GM19467 (cell line): ENCODE measurements at regions not wholly inside any gene's neighbourhood (a gene's known extent, or its start where the extent isn't known, plus 50 kb on each side); places are given as distances from the start of the nearest gene placed in this dataset.

Experiments used
- ATAC-seq: cut with Tn5 transposase; IDR thresholded peaks from one replicate; pipeline ENCODE4 v1.9.1; 2021; ENCODE audit warnings: mild to moderate bottlenecking, moderate library complexity; ENCODE audit not compliant: unreplicated experiment

DNA sequence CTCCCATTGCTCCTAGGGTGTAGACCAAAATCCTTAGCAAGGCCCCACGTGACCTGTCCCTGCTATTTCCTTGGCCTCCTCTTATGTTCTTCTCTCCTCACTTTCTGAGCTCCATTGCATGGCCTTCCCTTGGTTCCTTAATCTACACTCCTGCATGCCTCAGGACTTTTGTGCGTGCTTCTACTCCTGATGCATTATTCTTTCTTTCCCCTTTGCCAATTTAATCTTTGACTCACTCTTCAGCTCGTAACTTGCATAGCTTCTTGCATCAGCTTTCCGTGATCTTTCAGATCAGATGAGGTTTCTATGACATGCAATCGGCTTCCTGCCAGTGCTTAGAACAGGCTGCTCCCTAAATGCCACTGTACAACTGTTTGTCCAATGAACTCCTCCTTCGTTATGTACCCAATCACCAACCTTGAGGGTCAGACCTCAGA is 261.6 kb upstream of the CADM1 start:
- no peak for ATAC-seq

DNA sequence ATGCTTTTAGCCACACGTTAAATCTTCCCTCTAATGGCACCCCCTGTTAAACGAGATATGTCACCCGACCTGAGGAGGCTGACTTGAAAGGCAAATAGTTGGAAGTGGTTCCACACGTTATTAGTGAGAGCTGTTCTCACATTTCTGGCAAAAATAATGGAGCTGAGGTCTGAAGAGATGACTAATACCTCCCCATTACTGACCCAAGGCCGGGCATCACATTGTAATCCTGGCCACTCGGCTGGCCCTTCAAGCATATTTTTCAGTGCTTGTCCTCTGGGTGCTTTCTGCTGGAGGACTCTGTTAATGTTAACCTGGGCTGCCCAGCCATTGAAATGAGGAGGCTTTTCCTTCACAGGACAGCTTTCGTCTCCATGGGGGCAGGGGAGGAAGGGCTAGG is 260.0 kb upstream of the CADM1 start:
- ATAC-seq: no peak

DNA sequence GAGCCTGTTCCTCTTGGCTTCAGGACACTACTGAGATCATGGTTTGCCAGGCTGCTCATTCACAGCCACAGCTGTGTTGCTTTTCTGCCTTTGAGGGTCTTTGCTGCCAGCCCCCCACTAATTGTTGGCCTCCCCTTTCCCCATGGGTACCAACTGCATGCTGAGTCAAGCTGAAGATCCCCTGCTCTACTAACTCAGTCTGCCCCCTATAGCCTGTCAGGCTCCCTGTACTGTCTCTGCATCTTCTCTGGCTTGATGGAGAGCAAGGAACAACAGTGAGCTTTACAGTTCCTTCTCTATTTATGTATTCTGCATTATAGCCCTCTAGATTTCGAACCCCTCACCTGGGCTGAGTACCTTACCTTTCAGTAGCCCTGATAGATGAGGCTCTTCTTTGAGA is 257.6 kb upstream of the CADM1 start:
- no peak for ATAC-seq

DNA sequence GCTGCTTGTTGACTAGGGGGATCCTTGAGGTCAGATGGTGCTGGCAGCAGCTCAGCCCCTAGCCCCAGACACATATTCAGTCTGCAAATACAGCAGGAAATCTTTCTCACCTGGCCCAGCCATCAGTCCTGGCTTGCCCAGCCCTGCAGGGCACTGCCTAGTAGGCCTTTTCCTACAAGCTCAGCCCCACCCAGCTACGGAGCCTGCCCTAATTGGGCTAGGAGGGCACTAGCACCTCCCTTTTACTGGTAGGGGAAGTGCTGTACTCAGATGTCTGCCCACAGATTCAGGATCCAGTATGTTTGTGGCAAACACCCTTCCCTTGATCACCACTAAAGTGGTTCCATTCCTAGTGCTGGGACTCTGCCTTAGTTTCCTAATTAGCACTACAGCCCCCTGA is 257.1 kb upstream of the CADM1 start:
- no peak for ATAC-seq

DNA sequence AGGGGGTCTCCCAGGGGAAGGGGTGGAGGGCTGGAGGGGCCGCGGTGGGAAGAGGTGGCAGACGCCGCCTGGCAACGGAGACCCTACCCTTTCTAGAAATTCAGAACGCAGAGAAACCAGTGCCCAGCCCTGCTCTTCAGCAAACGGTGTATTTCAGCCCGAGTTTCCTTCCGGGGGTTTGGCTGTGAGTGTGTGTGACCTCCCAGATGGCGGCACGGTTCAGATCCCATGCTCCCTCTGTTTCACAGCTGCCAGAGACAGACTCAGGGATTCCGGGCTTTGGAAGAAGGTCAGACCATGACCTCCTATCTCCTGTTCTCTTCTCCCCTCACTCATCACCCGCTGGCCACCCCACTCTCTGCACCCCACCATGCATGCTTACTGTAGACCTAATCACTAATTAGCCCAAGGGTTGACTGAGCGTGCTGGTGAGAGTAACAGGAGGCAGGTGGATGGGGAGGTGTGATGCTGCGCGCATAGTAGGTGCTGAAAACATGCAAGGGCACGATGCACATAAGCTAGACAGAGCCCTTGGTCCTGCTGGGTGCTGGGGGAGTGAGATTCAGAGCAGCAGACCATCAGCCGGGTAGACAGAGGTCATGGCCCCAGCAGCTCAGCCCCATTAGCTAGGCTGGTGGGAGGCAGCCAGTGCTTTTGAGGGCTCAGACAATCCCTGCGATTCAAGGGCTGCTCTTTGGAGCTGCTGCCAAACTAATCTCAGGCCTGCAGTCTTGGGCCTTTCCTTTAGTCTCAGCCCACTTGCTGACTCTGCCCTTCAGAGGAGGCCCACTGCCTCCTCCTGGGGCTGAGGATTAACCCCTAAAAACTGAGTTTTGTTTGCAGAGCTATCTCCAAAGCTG is 256.5 kb upstream of the CADM1 start:
- no peak for ATAC-seq

DNA sequence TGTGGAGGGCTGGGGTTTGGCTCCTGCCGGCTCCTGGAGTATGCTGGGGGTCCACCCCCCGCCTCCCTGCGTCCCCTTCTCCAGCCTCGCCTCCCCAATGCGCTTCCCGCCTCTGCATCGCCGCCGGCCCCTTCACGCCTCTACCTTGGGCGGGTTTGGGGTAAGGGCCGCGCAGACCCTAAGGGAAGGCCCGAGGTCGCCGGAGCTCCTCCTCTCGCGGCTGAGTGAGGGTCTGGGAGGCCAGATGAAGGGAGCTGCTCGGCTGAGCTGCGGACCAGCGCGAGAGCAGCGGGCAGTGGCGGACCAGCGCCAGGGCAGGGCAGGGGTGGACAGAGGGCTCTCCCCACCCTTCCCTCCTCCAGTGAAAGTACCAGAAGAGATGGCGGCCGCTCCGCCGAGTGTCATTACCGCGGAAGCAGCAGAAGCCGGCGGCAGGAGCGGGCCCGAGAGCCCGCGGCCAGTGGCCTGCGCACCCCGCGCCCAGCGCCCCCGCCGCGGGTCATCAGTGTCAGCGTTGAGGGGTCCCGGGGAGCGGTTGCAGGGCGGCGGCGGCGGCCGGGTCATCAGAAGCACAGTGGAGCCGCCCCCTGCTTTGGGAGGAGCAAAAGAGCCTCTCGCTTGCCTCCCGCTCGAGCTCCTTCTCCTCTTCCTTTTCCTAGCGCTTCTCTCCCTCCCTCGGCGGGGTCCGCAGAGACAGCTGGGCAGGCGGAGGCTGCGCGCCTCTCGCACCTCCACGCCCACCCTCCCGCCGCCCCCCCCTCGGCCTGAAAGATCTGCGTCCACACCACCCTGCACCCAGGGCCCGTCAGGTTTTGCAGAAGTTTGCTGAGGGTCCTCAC is 255.6 kb upstream of the CADM1 start:
- no peak for ATAC-seq

DNA sequence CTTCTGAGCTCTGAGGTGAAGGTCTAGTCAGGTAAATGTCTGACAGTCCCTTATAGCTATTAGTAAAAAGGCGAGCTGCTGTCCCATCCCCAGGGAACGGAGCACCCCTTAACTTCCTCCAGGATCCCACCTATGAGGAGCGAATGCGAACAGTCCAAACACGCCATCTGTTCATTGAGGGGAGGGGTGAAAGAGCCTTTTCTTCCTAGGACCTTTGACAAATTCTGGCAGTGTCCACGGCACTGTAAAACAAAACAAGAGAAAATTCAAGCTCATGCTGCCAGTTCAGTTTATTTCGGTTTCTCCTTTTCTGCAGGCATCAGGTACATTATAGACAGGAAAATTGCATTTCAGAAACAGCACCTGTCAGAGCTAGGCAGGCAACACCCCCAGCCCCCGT is 253.8 kb upstream of the CADM1 start:
- no peak for ATAC-seq

DNA sequence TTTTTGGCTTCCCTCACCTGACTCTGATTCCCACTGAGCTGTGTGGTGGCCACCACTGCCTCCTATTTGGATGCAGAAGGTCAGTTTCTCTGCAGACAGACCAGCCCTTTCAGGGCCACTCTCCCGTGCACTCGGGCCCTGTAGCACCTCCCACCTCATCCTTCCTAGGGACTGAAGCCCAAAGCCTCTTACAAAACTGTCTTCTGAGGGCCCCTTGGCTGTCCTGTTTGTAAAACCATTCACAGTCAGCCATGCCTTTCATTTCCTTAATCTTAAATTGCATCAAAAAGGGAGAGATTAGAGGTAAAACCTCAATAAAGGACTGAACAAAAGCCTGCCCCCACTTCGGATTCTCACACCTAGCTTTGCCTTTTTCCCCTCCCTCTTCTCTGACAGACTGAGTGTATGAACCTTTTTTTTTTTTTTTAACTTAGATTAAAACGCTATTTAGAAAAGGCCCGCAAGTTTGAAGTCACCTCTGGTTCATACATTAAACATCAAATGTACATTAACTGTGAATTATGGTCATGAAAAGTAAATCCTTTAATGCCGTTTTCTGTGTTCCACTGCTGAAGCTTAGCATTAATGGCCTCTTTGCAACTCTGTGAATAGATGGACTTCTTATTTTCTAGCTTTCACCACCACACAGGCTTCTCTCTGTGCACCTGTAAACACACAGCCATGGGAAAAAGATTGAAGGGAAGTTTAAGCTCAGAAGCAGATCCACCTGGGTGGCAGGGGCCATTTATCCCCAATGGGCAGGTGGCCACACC is 247.2 kb upstream of the CADM1 start:
- ATAC-seq: no peak

DNA sequence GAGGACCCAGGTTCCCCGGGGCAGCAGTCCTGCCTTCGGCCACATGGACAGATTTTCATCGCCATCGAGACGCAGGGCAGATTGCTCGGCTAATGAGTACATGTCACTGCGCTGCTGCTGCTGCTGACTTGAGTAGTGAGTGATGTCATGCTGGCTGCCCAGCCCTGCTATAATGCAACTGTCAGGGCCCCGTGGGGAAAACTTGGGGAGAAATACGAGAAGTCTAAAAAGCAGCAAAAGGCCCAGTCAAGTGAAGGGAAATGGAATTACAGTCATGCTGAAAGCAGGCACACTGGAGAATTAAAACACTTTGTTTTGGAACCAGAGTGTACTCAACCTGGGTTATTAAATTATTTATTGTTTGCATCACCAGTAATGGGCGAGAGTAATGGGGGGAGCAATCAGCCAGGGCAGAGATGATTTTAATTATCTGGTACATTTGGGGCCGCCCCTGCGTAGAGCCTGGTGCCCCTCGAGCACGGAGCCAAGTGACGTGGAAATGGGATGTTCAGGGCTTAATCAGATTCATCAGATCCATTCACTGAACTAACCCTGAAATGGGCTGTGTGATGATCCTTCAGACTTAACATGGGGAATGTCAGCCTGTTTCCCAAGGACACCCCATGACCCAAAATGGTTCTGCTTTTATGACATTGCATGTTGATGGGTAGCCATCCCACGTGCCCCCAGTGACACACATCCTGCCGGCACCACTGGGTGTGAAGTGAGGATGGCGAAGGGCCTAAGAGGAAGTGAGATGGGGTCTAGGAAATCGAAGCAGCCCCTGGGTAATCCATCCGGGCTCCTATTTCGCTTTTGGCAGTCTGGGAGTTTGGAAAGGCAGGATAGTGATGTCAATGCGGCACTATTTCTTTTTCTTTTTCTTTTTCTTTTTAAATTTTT is 241.6 kb upstream of the CADM1 start:
- ATAC-seq: no peak

DNA sequence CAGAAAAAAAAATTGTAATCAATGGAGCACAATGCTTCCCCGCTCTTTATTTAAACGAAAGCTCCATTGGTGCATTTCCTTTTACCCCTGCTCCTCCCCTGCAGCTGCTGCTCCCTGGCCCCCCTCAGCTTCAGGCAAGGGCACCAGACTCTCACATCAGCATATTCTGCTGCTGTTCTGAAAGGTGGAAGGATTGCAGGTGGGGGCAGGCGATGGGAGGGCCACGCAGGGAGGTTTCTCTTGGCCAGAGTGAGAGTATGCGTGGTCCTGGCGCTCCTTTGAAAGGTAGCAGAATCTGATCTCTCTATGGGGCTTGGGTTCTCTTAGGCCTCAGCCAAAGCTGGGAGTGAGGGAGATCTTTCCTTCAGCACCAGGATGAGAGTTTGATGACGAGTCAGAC is 240.9 kb upstream of the CADM1 start:
- no peak for ATAC-seq

DNA sequence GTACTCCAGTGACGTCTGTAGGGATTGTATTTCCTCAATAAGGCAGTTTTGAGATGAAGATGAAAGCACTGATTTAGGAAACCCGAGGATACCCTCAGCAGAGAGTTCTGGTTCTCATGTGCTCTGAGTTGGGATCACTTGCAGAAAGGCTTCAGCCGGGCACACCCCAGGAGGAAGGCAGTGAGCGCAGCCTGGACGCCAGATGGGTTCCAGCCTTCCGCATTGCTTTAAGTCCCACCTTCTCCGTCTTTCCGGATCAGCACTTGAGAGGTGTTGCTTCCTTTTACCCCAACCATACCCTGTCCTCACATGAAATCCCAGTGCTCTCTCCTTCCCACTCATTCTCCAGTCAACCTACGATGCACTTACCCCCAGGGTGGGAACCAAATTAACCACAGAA is 239.5 kb upstream of the CADM1 start:
- no peak for ATAC-seq

DNA sequence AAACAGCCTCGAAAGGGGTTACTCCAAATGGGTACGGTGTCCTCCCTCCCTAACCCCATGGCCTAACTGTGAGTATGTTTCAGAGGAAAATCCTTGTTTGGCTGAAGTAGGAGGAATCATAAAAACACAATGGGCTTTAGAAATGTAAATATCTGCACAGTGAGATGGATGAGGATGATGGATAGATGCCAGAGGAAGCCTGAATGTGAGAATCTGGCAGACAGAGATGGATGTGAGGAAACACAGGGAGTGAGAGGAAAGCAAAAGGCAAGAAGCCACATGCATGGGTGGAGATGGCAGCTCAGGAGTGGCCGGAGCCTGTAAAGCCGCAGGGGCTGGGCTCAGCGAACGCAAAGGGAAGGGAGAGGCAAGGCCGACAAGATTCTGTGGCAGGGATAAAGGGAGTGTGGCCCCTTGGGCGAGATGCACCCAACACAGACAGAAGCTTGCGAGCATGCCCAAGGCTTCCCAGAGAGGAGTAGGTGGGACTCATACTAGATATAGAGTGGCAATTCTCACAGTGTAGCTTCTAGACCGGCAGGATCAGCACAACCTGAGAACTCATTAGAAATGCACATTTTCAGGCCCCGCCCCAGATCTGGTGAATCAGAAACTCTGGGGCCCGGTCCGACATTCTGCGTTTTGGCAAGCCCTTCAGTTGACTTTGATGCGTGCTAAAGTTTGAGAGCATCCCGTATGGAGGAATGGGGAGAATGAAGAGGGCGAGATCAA is 237.3 kb upstream of the CADM1 start:
- no peak for ATAC-seq

DNA sequence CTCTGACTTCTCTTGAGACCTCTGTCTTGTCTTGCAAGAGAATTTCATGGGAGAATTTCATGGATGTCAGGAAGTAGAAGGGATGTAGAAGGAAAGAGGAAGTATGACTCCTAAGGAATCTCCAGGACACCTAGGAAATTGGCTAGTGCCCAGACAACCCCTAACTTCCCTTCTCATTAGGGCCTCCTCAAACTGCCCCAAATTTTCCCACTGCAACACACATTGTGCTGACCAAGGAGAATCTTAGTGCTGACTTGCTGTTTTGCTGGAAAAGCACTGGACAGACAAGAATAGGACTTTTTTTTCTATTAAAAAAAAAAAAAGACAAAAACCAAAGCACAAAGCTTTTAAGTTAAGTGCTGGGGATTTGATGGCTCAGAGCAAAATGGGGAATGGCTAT is 236.1 kb upstream of the CADM1 start:
- ATAC-seq: no peak

DNA sequence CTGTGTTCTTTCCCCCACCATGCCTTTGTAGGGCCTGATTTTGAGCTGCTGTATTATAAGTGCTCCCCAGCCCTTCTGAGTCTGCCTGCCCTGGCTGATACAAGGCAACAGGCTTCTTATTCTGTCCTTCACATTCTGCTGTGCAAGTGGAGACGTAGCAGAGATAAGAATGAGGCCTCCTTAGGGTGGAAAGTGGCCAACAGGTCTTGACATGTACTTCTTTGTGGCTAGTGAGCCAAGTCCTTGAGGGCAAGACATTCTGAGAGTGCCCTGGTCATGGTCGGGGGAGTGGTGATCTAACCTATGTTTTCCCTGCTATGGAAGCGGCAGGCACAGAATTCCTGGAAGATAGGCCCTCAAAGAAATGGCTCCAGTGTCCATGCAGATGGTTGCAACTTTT is 235.7 kb upstream of the CADM1 start:
- no peak for ATAC-seq

DNA sequence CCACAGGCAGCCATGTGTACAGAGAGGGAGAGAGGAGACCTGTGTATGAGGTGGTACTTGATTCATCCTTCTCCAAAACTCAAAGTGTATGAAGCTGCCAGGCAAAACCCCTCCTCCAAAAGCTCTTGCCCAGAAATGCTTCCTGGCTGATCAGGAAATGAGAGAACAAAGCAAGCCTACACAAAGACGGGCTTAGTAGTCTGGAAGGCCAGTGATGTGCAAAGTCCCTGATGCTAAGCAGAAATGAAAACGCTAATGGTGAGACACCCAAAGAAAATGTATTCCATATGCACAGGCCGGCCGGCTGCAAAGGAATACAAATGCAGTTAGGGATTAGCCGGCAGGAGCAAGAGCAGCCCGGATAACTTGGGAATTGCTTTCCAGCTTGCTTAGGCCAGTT is 234.9 kb upstream of the CADM1 start:
- no peak for ATAC-seq

DNA sequence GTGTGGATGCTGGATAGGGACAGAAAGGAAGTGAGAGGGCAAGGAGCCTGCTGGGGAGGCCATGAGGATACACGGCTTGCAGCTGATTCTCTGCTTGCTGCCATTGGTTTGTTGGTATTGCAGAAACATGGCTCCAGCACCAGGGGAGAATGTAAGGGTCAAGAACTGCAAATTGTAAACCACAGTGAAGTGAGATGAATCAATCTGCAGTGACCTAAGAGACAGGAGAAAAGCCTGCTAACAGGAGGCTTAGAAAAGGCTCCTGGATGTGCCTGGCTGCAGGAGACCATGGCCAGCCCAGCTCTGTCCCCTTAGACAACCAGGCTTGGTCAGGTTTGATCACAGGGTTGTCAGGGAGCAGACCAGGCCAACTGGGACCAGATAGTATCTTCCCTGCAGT is 233.7 kb upstream of the CADM1 start:
- ATAC-seq: no peak

DNA sequence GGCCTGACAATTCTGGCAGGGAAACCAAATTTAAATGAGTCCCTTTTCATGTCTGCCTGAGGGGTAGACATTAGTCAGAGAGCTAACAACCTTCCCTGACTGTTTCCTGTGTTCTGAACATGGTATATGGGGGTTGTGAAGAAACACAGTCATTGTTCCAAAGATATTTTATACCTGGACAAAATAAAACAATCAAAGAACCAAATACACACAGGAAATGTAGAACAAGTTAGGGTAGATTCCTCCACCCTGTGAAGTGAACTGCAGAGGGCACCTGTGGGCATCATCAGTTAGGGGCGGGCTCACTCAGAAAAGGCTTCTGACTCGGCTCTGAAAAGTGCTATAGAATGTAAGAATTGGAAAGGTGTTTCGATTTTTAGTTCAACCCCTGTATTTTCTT is 231.9 kb upstream of the CADM1 start:
- ATAC-seq: no peak

DNA sequence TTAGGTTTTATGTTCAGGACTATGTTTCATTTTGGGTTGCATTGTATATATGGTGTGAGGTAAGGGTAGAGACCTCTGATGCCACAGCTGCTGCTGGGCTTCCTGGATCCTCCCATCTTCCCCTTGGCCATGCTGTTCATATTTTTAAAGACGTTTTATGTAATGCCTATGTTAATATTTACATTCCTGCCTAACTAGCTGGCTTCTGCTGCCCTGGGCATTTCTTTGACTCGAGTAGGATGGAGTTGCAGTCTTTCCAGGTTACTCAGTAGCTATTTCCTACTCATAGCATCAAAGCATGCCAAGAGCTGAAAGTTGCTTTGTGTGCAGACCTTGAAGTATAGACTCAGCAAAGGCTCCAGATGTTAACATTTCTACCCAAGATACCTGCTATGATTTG is 220.5 kb upstream of the CADM1 start:
- no peak for ATAC-seq

DNA sequence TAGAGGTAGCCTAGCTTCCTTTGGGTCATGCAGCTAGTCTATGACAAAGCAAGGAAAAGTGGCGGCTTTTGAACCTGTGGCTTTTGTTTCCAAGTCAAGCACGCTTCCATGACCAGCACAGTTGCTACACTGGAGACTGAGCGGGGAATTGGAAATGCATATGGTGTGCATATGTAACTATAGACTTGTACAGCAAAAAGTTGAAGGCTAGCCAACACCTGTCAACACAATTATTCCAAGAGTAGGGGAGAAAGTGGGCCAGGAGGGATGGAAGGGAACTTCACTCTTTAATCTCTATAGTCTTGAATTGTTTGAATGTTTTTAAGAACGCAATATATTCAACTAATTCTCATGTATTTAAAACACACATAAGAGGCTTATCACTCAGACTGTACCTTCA is 218.5 kb upstream of the CADM1 start:
- no peak for ATAC-seq
